Right kidney (tissue), 1 donor: ENCODE measurements at regions not wholly inside any gene's neighbourhood (a gene's known extent, or its start where the extent isn't known, plus 50 kb on each side); places are given as distances from the start of the nearest gene placed in this dataset.
"Not testable (repeated sequence)": the region's sequence is repeated elsewhere in the genome, so short reads cannot be mapped to it uniquely, and the experiment has no call there.

Experiments used
- DNase-seq: peaks from one replicate; pipeline ENCODE4 v3.0.0-alpha.2; 2016

DNA sequence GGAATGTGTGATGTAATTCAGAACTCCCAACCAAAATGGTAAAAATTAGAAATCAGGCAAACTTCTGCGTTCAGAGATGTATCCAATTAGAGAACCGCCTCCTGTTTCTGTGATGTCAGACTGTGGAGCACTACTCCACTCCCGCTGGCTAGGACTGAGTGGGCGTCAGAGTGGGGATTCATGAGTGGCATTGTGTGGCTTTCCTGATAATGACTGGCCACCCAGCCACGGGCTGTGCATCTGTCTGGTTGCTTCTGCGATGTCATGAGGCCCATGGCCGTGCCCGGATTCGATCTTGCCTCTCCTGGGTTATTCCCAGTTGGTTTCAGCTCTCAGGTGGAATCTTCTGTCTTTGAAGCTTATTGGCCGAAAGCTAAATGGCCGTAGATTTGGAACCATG is 87.1 kb upstream of the KCNA1 start:
- no peak for DNase-seq

DNA sequence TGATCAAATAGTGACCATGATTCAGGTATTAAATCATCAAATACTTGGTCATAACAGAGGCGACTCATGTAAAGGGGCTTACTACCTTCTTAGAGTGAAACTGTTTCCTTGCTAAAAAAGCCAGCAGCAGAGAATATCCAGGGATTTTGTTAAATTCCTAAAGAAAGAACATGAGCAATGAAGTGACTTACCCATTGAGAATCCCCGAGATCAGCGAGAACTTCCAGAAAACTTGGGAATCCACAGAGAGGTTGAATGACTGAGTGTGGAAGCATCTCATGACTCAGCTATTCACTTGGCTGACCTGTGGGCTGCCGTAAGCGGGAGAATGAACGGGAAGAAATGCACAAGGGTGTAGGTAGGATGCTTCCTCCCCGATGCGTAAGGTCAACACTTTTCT is 85.3 kb upstream of the KCNA1 start:
- DNase-seq: no peak

DNA sequence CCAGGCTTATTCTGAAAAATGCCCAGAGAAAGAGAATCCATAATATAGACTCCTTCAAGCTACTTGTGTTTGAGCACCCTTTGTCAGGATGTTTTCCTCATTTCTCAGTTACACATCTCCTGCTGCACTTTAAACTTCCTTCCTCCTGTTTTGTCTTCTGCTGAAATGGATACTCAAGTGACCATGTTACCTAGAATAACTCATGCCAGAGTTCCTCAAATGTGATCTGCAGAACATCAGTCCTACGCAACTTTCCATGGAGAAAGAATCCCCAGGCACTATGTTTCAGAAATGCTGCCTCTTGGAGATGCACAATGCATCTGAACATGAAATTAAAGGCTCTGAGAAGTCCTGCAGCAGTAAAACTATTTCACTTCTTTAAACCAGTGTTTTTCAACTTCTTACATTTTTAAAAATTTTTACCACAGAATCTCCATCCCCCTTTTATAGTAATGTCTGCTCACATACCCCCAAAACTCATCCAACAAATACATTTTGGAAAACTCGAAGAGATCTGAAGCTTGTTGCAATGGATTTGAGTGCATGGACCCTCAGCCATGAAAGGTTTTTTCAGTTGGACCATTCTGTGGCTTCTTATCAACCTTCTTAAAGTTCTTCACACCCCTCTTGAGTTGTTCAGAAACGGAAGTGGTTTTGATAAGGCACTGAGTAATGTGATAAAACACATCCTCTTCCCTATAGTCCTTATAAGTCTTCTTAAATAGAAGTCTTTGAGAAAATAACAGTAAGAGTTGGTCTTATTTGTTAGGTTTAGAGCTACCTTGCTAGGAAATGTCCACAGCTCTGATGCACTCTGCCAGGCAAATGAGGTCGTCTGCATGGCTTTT is 84.5 kb upstream of the KCNA1 start:
- no peak for DNase-seq

DNA sequence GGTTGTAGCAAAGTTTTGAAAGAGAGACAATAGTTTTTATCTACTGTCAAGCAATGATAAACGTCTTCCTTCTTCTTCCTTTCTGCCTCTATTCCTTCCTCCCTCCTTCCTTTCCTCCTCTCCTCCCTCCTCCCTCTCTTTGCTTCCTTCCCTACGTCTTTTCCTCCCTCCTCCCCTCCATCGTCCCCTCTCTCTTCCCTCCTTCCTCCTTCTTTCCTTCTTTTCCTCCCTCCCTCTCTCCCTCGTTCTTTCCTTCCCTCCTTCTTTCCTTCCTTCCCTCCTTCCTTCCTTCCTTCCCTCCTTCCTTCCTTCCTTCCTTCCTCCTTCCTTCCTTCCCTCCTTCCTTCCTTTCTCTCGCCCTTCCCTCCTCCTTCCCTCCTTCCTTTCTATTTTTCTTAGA is 82.8 kb upstream of the KCNA1 start:
- DNase-seq: no peak

DNA sequence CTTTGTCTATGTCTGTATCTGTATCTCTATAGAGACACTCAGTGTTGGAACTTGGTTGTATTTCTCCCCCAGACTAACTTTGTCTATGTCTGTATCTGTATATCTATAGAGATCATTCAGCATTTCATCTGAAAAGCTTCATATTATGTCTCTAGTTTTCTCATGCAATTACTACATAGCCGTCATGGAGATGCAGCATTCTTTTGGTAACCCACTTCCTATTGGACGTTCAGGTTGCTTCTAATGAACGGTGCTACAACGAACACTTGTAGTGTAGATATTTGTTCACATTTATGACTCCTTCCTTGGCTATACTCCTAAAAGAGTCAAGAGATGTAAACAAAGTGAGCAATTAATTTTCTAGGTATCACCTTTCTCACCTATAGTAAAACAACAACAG is 81.5 kb upstream of the KCNA1 start:
- no peak for DNase-seq

DNA sequence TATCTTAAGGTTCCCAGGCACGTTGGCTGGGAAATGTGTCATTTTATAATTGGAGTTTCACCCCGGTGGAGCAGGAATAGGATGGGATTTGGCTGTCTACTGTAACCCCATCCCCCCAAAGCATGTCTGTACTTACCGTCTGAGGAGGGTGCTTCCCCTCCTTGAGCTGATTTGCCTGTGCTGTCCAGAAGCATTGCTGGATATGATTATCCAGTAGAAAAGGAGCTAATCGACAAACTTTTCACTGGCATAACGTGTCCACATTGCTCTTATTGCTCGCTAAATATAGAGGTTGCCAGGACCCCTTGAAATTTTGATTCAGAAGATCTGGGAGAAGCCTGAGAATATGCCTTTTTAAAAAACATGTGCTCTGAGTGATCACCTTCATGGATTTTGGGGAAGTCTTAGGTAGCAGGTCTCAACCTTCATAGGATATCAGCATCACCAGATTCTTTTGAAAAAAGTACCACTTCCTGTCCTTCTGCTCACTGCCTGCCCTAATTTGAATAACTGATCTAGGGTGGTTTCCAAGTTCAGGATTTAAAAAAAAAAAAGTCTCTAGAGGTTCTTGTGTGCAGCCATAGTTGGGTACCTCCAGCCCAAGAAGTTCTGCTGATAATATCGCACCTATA is 80.4 kb upstream of the KCNA1 start:
- DNase-seq: no peak

DNA sequence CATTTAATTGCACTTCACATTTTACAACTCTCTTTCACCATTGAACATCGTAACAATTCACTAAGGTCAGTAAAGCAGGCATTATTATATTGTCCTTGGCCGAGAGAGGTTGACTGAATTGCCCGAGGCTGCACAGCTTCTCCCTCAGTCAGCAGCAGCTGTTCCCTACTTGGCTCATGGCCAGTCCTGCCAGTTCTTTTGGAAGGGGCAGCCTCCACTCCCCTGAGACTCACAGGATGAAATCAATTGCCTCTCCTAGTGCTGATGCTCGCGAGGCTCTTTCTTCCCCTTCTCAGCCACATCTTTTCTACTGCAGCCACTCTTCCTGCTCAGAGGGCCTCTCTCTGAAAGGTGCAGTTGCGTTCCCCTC is 79.9 kb upstream of the KCNA1 start:
- DNase-seq: no peak

DNA sequence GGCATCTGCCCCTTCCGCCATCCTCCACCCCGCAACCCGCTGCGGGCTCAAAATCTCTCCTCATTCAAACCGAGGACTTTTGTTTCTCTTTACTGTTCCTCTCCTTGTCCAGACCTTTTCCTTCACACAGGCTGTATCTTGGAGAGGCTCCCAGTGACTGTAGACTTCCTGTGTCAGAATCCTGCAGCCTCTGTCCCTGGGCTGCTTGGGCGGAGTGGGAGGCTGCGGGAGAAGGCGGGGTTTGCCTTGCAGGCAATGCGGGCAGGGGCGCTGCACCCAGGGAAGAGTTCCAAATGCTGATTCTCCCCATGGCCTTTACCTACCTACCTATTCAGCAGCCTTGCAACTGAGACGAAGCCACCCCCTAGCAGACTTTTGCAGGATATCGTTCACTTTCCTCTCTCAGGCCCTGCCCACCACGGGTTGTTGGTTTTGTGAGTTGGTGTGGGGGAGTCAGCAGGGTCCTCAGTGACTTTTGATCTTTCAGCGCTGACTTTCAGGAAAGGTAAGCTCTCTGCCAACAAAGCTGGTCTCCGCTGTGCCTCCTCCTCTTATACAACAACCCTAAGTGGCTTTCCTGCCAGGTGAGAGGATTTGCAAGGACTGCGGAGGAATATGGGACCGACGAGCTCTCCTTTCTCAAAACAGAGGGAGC is 79.0 kb upstream of the KCNA1 start:
- peak; percentile 28 for DNase-seq

DNA sequence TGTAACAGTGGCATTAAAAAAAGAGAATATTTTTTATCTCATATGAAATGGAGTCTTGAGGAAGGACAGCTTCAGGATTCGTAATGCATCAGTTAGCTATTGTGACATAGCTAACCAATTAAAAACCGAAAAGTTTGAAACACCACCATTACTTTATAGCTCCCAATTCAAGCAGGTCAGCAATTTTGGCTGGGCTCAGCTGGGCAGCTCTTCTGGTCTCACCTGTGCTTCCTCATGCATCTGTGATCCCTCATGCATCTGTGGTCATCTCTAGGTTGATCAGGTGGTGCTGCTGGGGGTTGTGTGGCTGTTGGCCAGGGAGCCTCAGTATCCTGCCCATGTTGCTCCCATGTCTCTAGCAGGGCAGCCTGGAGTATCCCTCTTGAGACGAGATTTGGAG is 76.7 kb upstream of the KCNA1 start:
- DNase-seq: no peak

DNA sequence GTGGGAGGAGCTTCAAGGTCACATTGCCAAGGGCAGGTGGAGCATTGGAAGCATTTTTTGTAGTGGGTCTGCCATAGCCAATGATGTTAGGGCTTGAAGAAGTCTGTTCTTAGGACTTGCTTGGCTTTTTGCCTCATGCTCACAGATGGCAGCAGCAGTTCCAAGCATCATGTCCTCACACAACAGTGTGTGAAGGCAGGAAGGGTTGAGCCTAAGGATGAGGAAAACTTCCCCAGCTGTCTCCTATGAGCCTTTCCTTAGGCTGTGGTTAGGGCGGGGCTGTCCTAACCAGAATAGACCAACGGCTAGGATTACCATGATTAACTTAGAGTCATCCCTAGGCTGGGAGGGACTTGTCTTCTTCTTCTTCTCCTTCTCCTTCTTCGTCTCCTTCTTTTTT is 76.2 kb upstream of the KCNA1 start:
- DNase-seq: no peak

DNA sequence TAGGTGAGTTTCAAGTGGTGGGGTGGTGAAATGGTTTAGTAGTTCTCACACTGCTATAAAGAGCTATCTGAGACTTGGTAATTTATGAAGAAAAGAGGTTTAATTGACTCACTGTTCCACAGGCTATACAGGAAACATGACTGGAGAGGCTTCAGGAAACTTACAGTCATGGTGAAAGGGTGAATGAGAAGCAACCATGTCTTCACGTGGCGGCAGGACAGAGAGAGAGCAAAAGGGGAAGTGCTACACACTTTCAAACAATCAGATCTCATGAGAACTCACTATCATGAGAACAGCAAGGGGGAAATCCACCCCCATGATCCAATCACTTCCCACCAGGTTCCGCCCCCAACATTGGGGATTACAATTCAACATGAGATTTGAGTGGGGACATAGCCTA is 67.3 kb upstream of the KCNA1 start:
- DNase-seq: not testable (repeated sequence)

DNA sequence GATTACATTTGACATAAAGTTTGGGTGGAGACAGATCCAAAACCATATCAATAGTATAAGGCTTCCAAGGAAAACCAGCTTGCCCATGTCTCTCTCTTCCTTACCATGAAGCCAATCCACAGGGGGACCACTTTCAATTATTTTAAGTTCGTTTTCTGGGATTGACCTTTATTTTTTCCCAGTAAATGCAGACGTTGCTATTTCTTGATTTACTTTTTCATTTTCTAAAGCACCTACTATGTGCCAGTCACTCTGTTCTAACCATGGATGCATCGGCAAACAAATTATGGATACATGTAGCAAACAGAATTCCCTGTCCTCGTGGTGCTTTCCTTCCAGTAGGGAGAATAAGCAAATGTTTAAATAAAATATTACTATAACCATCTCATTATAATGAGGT is 65.8 kb upstream of the KCNA1 start:
- DNase-seq: no peak

DNA sequence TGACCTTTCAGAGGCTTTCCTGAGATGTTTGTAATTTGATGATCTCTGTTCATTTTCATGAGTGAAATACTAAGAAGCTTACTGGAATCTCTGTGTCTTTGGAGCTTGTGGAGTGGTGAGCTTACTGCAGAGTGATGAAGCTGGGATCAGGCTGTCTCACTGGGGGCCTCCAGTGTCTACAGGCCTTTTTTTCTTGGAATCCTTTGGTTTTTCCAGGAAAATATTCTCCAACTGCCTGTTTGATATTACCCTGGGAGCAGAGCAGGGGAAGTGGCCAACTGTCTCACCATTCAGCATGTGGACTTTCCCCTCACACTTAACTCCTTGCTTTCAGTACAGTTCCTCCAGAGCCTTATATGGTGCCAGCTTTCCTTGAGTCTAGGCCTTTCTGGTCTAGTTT is 62.0 kb upstream of the KCNA1 start:
- DNase-seq: no peak

DNA sequence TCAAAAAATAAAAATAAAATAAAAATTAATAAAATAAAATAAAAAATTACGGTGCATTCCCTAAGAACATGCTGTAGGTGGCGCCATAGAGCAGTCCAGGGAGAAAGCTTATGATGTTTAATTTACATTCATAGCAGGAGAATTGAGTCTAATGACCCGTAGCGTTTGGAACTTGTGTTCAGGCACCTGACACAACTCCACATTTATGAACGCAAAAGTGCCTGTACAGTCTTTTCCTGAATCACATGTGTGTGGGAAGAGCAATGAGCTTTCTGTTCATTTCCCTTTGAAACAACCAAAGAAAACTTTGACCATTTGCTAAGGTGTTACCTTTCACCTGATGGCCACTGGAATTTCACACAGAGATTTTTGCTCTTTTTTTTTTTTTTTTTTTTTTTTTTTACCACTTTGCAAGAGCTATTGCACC is 60.6 kb upstream of the KCNA1 start:
- DNase-seq: peak; percentile 35

DNA sequence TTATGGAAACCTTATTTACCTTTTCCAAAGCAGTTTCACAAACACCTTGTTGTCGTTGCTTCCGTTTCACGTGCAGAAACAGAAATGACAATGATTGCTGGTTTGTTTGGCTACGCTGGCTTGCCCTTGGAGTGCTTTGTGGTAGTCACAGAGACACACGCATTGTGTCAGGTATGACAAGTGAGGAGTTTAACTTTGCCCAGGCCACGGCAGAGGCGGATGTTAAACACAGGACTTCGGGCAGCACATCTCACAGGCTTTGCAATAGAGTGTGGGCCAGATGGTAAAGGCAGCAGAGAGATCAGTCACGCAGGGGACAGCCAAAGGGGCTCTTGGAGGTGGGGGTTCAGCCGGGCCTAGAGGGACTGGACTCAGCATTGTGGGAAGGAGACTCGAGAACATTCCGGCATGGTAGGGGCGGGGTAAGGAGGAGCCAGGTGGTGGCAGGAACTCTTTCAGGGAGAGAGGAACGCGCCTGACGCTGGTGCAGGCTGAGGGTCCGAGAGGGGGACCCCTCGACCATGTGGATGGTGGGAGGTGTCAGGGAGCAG is 59.8 kb upstream of the KCNA1 start:
- DNase-seq: no peak

DNA sequence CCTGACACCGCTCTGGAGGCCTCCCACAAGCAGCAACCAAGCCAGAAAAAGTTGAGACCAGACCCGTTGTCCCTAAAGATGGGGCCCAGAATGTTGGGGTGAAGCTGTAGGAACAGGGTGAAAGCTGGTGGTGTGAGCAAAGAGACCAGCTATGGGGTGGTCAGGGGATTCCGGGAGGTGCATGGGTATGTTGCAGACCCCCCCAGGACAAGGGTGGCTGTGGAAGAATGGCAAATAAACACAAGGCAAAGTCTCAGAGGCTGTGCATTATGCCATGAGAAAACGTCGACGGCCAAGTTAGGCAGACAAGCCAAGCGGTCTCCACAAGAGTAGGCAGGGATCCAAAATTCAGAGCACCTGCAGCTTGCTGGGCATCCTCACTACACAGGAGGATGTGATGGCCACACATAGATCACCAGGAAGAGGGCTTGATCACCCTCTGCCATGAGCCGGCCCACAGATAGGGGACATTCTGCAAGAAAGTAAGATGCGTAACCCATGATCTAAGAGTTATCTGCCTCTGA is 58.8 kb upstream of the KCNA1 start:
- DNase-seq: no peak

DNA sequence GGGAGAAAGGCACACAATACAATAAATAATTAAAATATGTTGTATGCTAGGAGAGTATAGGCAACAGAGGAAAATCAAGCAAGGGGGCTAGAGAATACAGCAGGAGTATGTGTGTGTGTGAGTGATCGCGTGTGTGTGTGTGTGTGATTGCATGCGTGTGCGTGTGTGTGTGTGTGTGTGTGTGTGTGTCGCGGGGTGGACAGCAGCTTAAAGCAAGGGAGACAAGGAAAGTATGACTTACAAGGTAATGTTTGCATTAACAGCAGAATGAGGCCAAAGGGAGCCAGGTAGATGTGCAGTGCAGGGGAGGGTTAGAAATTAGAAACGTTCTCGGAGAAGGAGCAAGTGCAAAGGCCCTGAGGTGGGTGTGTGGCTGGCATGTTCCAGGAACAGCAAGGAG is 57.4 kb upstream of the KCNA1 start:
- DNase-seq: no peak

DNA sequence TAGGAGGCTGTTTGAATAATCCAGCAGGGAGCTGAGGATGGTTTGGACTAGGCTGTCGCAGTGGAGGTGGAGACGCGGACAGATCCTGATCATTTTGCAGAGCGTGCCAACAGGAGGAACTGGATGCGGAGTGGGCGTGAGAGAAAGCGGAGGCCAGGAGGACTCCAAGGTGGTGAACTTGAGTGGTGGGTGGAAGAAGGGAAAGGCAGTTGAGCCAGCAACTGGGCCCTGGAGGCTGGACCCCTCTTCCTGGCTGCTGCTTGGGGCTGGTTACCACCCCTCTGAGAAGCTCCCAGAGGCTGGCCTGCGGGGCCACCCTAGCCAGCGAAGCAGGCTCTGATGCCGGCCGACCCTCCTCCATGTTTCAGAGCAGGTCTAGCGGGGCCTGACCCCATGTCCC is 56.8 kb upstream of the KCNA1 start:
- DNase-seq: no peak

DNA sequence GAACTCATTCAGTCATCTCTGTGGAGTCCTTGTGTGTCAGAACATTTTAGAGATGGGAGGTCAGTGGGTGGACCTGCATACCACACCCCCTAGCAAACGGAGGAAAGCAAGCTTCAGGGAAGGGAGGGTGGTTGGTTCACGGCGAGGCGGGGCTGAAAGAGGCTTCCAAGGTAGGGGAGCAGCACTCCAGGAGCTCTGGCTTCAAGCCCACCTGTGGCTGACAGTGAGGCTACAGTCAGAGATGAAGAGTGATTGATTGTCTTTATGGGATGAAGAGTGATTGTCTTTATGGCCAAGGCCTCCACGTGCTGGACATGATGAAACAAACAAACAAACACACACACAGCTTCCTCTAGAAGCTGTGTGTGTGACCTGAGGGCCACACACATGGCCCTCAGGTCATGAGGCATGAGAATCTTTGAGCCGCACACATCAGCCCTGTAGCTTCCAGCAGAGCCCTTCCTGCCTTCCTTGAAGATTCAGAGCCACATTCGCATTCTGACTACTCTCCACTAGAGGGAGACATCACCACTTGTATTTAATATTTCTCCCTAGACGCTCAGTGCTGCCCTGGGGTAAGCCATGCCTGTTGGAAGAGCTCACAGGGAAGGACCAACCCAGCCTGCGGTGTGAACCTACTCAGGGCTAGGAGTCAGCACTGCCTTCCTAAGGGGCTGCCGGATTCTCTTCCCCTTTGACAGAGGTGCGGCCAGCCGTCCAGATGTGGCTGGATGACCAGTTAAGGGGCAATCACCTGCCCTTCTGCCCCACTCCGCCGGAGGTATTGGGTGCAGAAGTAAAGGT is 54.4 kb upstream of the KCNA1 start:
- DNase-seq: peak; percentile 57

DNA sequence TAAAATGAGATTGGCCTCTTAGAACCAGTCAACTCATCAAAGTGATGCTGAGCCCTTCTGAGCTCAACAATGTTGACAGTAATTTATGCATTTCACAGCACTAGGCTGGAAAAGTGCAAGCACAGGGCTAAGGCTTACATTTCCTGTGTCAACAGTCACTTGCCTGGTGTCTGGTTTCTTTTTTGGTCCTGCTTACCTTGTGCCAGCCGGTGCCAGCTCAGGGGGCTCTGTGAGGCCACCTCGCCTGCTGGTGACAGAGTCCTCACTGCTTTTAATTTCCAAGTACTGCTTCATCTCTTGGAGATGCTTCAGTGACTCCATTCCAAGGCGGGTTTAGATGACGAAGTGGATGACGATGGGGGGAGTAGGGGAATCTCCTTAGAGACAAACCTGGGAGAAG is 53.1 kb upstream of the KCNA1 start:
- DNase-seq: no peak

DNA sequence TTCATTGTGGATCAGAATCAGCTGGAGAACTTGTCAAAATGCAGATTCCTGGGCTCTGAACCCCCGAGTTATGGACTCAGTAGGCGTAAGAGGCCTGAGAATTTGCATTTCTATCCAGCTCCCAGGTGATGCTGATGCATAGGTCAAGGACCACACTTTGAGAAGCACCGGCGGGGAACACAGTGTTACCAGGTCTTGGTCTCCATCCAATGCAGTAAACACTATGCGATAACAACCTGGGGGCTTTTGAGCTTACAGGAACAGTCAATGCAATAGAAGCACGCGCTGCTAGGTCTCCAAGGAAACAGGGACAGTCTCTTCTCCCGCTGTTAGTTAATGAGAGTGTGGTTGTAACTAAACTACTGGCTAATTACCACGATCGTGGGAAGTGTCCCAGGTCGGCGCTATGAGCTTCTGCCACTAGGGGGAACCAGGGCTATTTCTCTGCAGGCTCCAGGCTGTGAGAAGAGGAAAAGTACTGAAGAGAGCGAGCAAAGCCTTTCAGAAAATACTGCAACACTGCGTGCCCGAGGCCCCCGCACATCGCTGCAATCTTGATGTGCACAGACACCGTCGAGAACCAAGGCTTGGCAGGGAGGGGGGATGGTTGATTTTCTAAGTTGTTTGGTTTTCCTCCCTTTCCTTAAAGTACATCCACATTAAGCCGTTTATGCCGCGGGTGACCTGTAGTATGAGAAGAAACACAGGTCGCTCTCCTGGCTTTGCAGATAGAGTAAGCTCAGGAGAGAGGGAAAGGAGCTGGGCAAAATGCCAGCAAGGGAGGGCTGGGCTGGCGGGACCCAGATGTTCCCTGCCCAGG is 52.0 kb upstream of the KCNA1 start:
- DNase-seq: peak; percentile 78
